ENCODE measurements at regions not wholly inside any gene's neighbourhood (a gene's known extent, or its start where the extent isn't known, plus 50 kb on each side); places are given as distances from the start of the nearest gene placed in this dataset.

DNA sequence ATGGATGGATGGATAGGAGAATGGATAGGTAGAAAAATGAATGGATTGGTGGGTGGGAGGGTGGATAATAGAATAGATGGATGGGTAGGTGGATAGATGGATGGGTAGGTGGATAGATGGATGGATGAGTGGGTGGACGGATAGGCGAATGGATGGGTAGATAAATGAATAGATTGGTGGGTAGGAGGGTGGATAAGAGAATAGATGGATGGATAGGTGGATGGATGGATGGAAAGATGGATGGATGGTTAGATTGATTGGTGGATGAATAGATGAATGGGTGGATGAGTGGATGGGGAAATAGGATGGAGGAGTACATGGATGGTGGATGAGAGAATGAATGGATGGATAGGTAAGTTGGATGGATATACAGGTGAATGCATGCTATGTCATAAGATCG, 110.5 kb downstream of the CEBPB start:
- ATAC-seq: no peak
- peaks cover 25% of the 10 kb centered on the region for H3K4me1 ChIP-seq (ENCODE audit: control insufficient read depth, insufficient read depth, low read length)
- no peaks in the 10 kb centered on the region for H3K36me3 ChIP-seq (ENCODE audit: control insufficient read depth, insufficient read depth, low read length)
- H3K9me3 Mint-ChIP-seq: no peaks in the 10 kb centered on the region
- no peak overlapping the region for H3K27ac Mint-ChIP-seq
- peaks cover 14 to 24% of the 10 kb centered on the region in 2 donors for H3K4me1 Mint-ChIP-seq
- peaks cover 7% of the 10 kb centered on the region for H3K27me3 ChIP-seq (ENCODE audit: control insufficient read depth, insufficient read depth, low read length)
- no peak overlapping the region for H3K27ac ChIP-seq (ENCODE audit: low read length)
- TF ChIP-seq, protein P1, sequence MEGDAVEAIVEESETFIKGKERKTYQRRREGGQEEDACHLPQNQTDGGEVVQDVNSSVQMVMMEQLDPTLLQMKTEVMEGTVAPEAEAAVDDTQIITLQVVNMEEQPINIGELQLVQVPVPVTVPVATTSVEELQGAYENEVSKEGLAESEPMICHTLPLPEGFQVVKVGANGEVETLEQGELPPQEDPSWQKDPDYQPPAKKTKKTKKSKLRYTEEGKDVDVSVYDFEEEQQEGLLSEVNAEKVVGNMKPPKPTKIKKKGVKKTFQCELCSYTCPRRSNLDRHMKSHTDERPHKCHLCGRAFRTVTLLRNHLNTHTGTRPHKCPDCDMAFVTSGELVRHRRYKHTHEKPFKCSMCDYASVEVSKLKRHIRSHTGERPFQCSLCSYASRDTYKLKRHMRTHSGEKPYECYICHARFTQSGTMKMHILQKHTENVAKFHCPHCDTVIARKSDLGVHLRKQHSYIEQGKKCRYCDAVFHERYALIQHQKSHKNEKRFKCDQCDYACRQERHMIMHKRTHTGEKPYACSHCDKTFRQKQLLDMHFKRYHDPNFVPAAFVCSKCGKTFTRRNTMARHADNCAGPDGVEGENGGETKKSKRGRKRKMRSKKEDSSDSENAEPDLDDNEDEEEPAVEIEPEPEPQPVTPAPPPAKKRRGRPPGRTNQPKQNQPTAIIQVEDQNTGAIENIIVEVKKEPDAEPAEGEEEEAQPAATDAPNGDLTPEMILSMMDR (IDR thresholded peaks at IDR 0.05): no peak
- no peaks in the 10 kb centered on the region for H3K36me3 Mint-ChIP-seq
- intact Hi-C loops (cut with micrococcal nuclease): no loop called here
- H3K4me3 ChIP-seq (ENCODE audit: low read length): no peak overlapping the region
- H3K4me3 Mint-ChIP-seq: no peak overlapping the region
- no peak for DNase-seq
- H3K27me3 Mint-ChIP-seq (ENCODE audit: low read depth in 2 of 2): peaks cover 27 to 34% of the 10 kb centered on the region in 2 donors
- H3K9me3 ChIP-seq (ENCODE audit: control insufficient read depth, insufficient read depth, low read length): no peaks in the 10 kb centered on the region
- WGBS (ENCODE audit: insufficient coverage): 94% methylated on average over 3 of the region's 3 CpGs

DNA sequence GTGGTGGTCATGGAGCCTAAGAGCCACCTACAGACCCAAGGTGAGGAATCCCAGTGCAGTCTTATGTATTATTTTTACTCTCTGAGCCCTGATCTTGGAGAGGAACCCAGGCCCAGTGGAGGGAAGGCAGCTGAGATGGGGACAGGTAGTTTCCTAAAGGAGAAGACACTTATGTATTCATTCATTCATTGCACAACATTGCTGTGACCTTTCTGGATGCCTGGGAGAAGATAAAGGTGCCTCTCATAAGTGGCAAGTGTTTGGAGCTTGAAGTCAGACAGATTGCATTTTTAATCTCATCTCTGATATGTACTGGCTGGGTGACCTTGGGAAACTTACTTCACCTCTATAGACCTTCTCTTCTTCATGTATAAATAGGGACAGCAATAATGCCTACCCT, 111.1 kb downstream of the CEBPB start:
- DNase-seq (no peak), ATAC-seq (no peak)
- no peak overlapping the region for H3K4me3 Mint-ChIP-seq
- TF ChIP-seq, protein P1 (IDR thresholded peaks at IDR 0.05): no peak
- H3K27me3 Mint-ChIP-seq (ENCODE audit: low read depth in 2 of 2): peaks cover 27 to 32% of the 10 kb centered on the region in 2 donors
- peaks cover 7% of the 10 kb centered on the region for H3K27me3 ChIP-seq (ENCODE audit: control insufficient read depth, insufficient read depth, low read length)
- H3K9me3 Mint-ChIP-seq: no peaks in the 10 kb centered on the region
- peaks cover 14 to 20% of the 10 kb centered on the region in 2 donors for H3K4me1 Mint-ChIP-seq
- no peaks in the 10 kb centered on the region for H3K36me3 ChIP-seq (ENCODE audit: control insufficient read depth, insufficient read depth, low read length)
- peaks cover 25% of the 10 kb centered on the region for H3K4me1 ChIP-seq (ENCODE audit: control insufficient read depth, insufficient read depth, low read length)
- no peak overlapping the region for H3K4me3 ChIP-seq (ENCODE audit: low read length)
- H3K27ac Mint-ChIP-seq: no peak overlapping the region
- intact Hi-C loops (cut with micrococcal nuclease): no loop called here
- no peaks in the 10 kb centered on the region for H3K9me3 ChIP-seq (ENCODE audit: control insufficient read depth, insufficient read depth, low read length)
- no peak overlapping the region for H3K27ac ChIP-seq (ENCODE audit: low read length)
- H3K36me3 Mint-ChIP-seq: no peaks in the 10 kb centered on the region

DNA sequence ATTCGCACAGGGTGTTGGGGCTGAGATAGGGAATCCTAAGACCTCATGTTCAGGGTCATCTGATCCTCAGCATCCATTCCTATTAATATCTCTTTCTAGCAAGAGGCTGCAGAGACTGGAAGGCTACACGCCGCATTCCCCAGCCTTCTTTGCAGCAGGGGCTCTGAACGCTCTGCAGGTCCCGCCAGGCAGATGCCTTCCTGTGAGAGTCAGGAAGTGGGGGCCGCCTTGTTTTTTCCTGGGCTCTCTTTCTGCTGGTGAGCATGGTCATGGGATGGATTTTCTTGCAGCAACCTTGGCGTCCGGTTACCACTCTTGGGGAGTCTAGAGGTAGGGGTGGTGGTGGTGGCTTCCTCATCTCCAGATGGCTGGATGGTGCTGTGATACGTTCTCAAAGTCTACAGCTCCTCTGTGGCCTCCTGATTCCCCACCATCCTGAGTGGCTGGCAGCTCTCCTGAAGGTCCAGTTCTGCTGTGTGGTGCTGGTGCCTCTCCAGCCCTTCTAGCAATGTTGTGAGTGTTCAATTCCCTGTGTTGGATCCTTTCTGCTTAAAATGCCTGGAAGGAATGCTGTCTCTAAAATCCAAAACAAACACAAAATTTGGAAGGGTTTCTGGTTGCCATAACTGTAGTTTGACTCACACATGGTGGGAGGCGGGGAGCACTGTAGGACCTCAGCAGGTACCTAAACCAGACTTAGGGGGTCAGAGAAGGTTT, 111.9 kb downstream of the CEBPB start:
- Histone ChIP-seq H3K27ac (ENCODE audit: low read length) (no peak overlapping the region), H3K9me3 (ENCODE audit: control insufficient read depth, insufficient read depth, low read length) (no peaks in the 10 kb centered on the region), H3K27me3 (ENCODE audit: control insufficient read depth, insufficient read depth, low read length) (peaks cover 7% of the 10 kb centered on the region), H3K36me3 (ENCODE audit: control insufficient read depth, insufficient read depth, low read length) (no peaks in the 10 kb centered on the region), H3K4me1 (ENCODE audit: control insufficient read depth, insufficient read depth, low read length) (peaks cover 17% of the 10 kb centered on the region), H3K4me3 (ENCODE audit: low read length) (no peak overlapping the region)
- no peak overlapping the region for H3K4me3 Mint-ChIP-seq
- intact Hi-C loops (cut with micrococcal nuclease): no loop called here
- TF ChIP-seq, protein P1 (IDR thresholded peaks at IDR 0.05): no peak
- H3K27ac Mint-ChIP-seq: no peak overlapping the region
- H3K4me1 Mint-ChIP-seq: peaks cover 14 to 19% of the 10 kb centered on the region in 2 donors
- no peaks in the 10 kb centered on the region for H3K36me3 Mint-ChIP-seq
- peaks cover 27 to 32% of the 10 kb centered on the region in 2 donors for H3K27me3 Mint-ChIP-seq (ENCODE audit: low read depth in 2 of 2)
- ATAC-seq (no peak), DNase-seq (no peak)
- H3K9me3 Mint-ChIP-seq: no peaks in the 10 kb centered on the region
- 42% methylated on average over 9 of the region's 10 CpGs for WGBS (ENCODE audit: insufficient coverage)
